ENCODE measurements at regions not wholly inside any gene's neighbourhood (a gene's known extent, or its start where the extent isn't known, plus 50 kb on each side); places are given as distances from the start of the nearest gene placed in this dataset.

GRCh38 chr17:21524211-21524591, 148.0 kb downstream of the KCNJ12 start (continued):
- no peak for TF ChIP-seq YBX1 (IDR thresholded peaks at IDR 0.05)
- TF ChIP-seq, protein P1, sequence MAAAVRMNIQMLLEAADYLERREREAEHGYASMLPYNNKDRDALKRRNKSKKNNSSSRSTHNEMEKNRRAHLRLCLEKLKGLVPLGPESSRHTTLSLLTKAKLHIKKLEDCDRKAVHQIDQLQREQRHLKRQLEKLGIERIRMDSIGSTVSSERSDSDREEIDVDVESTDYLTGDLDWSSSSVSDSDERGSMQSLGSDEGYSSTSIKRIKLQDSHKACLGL (CRISPR knock-in tag; IDR thresholded peaks at IDR 0.05; ENCODE audit: borderline replicate concordance, poor library complexity, severe bottlenecking) = no peak
- TF ChIP-seq IRF2 (CRISPR knock-in tag; IDR thresholded peaks at IDR 0.05) = no peak
- TF ChIP-seq HCFC1 (IDR thresholded peaks at IDR 0.05; ENCODE audit: low read depth, low read length) = peak; percentile 59
- TF ChIP-seq ZBTB17 (CRISPR knock-in tag; IDR thresholded peaks at IDR 0.05) = no peak
- no peak for TF ChIP-seq FOXO4 (CRISPR knock-in tag; IDR thresholded peaks at IDR 0.05)
- TF ChIP-seq CBFA2T2 (conservative IDR thresholded peaks at IDR 0.05) = 0 out of 2 replicates have a peak, but pooled peaks have one; percentile 5
- TF ChIP-seq ETS1 (conservative IDR thresholded peaks at IDR 0.05; ENCODE audit: control insufficient read depth, low read depth, low read length) = no peak
- TF ChIP-seq SNRNP70 (optimal IDR thresholded peaks at IDR 0.05; ENCODE audit: low read depth, low read length) = no peak
- no peak for TF ChIP-seq CBX5 (IDR thresholded peaks at IDR 0.05; ENCODE audit: borderline replicate concordance, low read depth)
- TF ChIP-seq L3MBTL2 (IDR thresholded peaks at IDR 0.05) = no peak
- TF ChIP-seq NELFE (IDR thresholded peaks at IDR 0.05; ENCODE audit: insufficient read depth, insufficient read length) = no peak
- TF ChIP-seq PHF20 (IDR thresholded peaks at IDR 0.05; ENCODE audit: partially characterized antibody) = peak; percentile 92
- no peak for TF ChIP-seq RUNX1 (IDR thresholded peaks at IDR 0.05; ENCODE audit: low read depth)
- TF ChIP-seq NR1H2 (CRISPR knock-in tag; IDR thresholded peaks at IDR 0.05) = no peak
- TF ChIP-seq, protein P2, sequence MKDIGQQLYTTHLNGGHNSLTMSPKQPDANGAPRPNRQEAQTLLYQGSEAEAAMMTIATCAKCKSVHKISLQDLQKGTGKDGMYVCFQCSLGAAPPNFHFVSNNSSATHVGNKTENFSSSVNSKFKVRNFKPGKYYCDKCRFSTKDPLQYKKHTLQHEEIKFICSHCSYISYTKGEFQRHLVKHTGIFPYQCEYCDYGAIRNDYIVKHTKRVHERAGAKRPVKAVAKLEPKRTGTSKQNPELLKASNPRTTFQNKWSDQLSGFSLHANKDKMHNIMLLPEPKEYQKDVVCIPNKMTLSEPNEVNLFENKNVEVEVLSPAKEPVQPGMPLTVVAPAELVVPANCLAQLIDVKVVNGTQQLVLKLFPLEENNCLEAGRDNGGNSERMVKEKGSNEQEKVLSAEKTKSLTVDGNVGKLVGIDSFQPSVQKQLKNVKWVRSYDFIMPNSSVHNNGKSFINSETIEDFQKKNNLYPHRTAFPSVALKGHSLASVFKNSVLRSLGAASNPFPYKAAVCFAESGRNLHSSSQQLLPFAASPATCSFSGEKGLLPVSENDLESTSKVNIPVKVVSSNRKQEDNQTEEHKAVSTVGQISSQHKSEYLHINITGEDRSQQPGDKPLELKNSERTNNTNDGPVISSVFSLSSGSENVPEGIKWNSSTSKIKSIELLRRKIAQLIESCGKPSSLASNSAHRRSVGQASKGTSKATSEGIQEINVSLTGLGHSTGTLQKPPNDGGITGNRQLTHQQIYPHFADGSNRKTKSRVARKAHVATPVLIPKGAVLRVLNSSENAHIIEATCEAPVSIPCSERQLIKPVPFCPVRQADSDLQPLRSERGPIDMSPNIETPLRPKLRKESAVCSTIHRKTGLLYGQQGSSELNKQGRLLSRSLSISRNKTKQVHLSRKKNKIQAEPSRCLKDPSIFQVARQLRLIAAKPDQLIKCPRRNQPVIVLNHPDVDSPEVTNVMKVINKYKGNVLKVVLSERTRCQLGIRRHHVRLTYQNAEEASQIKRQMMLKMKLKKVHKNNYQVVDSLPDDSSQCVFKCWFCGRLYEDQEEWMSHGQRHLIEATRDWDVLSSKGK (CRISPR knock-in tag; IDR thresholded peaks at IDR 0.05) = no peak
- no peak for TF ChIP-seq ZSCAN32 (CRISPR knock-in tag; IDR thresholded peaks at IDR 0.05)
- TF ChIP-seq CTBP1 (IDR thresholded peaks at IDR 0.05; ENCODE audit: borderline replicate concordance) = peak; percentile 23; the same call in 1 of the 2 replicates
- peak; percentile 63 for TF ChIP-seq PKNOX1 (IDR thresholded peaks at IDR 0.05)
- TF ChIP-seq ZNF778 (CRISPR knock-in tag; IDR thresholded peaks at IDR 0.05) = no peak
- TF ChIP-seq ZNF224 (CRISPR knock-in tag; IDR thresholded peaks at IDR 0.05) = no peak
- TF ChIP-seq ETV6 (IDR thresholded peaks at IDR 0.05; ENCODE audit: borderline replicate concordance in 1 of 2, low read depth in 2 of 2, low read length in 1 of 2) = no peak
- TF ChIP-seq ETV6 (CRISPR knock-in tag; IDR thresholded peaks at IDR 0.05; ENCODE audit: borderline replicate concordance) = no peak
